ENCODE measurements at regions not wholly inside any gene's neighbourhood (a gene's known extent, or its start where the extent isn't known, plus 50 kb on each side); places are given as distances from the start of the nearest gene placed in this dataset.

- H3K4me3 ChIP-seq (replicated peaks; ENCODE audit: low read depth, low read length): no peak overlapping the region
- DNase-seq (ENCODE audit: extremely low read depth, low read depth): no peak
- TF ChIP-seq, protein P1, sequence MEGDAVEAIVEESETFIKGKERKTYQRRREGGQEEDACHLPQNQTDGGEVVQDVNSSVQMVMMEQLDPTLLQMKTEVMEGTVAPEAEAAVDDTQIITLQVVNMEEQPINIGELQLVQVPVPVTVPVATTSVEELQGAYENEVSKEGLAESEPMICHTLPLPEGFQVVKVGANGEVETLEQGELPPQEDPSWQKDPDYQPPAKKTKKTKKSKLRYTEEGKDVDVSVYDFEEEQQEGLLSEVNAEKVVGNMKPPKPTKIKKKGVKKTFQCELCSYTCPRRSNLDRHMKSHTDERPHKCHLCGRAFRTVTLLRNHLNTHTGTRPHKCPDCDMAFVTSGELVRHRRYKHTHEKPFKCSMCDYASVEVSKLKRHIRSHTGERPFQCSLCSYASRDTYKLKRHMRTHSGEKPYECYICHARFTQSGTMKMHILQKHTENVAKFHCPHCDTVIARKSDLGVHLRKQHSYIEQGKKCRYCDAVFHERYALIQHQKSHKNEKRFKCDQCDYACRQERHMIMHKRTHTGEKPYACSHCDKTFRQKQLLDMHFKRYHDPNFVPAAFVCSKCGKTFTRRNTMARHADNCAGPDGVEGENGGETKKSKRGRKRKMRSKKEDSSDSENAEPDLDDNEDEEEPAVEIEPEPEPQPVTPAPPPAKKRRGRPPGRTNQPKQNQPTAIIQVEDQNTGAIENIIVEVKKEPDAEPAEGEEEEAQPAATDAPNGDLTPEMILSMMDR (IDR thresholded peaks at IDR 0.05; ENCODE audit: low read depth, low read length, missing control alignments): no peak
These were observed 901.7 kb downstream of the KCNMA1 start for GRCh38 chr10:76735866-76736265.

- TF ChIP-seq, protein P1 (IDR thresholded peaks at IDR 0.05; ENCODE audit: low read depth, low read length, missing control alignments): no peak
- H3K4me3 ChIP-seq (replicated peaks; ENCODE audit: low read depth, low read length): no peak overlapping the region
- no peak for DNase-seq (ENCODE audit: extremely low read depth, low read depth)
These were observed 904.1 kb downstream of the KCNMA1 start for GRCh38 chr10:76733441-76733936.

- H3K4me3 ChIP-seq (replicated peaks; ENCODE audit: low read depth, low read length): no peak overlapping the region
- TF ChIP-seq, protein P1 (IDR thresholded peaks at IDR 0.05; ENCODE audit: low read depth, low read length, missing control alignments): no peak
- no peak for DNase-seq (ENCODE audit: extremely low read depth, low read depth)
These were observed 905.3 kb downstream of the KCNMA1 start for GRCh38 chr10:76732306-76732705.

DNA sequence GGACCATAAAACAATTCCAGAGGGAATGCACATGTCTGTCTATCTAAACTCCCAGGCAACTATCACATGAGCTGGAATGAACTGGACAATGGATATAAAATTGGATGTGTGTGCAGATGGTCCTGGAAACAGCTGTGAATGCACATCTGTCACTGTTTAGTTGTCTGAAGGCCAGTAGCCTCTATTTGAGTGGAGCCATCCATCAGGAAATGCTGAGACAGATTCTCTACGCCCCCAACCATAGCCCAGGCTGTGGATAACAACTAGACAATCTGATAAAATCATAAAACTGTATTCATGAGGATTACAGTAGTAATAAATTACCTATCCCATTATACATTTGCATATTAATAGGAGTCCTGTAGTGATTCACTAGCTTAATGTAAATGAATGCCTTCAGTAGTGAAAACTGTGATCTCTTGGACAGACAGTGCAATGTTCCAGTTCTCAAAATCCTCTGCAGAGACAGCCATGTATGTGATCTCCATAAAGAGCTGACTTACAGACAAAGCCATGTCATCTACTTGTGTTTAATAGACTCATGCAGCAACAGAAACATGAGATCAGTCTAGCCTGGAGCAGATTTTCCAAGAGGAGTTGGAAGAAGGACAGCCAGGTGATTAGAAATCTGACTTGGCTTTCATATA is 907.6 kb downstream of the KCNMA1 start:
- H3K4me3 ChIP-seq (replicated peaks; ENCODE audit: low read depth, low read length): no peak overlapping the region
- no peak for DNase-seq (ENCODE audit: extremely low read depth, low read depth)
- TF ChIP-seq, protein P1 (IDR thresholded peaks at IDR 0.05; ENCODE audit: low read depth, low read length, missing control alignments): no peak

DNA sequence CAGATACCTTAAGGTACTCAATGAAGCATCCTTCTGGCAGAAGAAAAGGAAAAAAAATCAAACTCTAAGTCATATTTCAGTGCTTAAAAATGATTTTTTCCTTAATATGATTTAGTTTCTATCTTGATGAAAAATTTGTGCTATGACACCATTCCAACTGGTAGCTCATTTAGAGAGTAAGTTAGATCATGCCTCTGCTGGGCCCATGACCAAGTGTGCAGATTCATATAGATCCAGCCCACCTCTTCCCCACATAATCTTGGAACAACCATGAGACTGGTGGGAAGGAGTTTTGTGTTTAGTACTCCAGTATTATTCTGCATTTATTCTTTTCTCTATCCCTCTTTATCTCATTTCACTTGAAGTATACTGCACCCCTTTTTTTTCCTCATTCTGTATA is 908.3 kb downstream of the KCNMA1 start:
- H3K4me3 ChIP-seq (replicated peaks; ENCODE audit: low read depth, low read length): no peak overlapping the region
- TF ChIP-seq, protein P1 (IDR thresholded peaks at IDR 0.05; ENCODE audit: low read depth, low read length, missing control alignments): no peak
- DNase-seq (ENCODE audit: extremely low read depth, low read depth): no peak

DNA sequence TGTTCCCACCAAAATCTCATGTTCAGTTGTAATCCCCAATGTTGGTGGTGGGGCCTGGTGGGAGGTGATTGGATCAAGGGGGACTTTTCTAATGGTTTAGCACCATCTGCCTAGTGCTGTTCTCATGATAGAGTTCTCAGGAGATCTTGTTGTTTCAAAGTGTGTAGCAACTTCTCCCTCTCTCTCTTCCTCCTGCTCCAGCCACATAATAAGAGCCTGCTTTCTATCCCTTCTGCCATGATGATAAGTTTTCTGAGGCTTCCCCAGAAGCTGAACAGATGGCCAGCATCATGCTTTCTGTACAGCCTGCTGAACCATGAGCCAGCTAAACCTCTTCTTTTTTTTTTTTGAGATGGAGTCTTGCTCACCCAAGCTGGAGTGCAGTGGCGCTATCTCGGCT is 910.6 kb downstream of the KCNMA1 start:
- H3K4me3 ChIP-seq (replicated peaks; ENCODE audit: low read depth, low read length): no peak overlapping the region
- DNase-seq (ENCODE audit: extremely low read depth, low read depth): no peak
- TF ChIP-seq, protein P1 (IDR thresholded peaks at IDR 0.05; ENCODE audit: low read depth, low read length, missing control alignments): no peak

DNA sequence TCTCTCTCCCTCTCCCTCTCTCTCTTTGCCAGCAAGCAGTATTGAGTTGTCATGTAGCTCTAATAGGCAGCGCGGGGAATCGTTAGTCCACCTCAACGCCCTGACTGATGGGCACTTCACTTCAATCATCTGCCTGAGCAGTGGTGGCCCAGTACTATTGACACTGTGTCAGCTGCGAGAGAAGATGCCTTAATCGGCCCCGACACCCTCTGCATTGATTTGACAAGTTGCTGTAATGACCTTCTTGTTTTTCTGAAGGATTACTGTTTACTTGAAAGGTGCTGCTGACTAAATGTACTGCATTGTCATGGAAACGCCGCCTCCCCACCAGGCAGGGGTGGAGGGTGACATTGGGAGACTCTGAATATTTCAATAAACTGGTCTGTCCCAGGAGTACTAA is 913.8 kb downstream of the KCNMA1 start:
- H3K4me3 ChIP-seq (replicated peaks; ENCODE audit: low read depth, low read length): no peak overlapping the region
- TF ChIP-seq, protein P1 (IDR thresholded peaks at IDR 0.05; ENCODE audit: low read depth, low read length, missing control alignments): no peak
- DNase-seq (ENCODE audit: extremely low read depth, low read depth): no peak

Data from HFF-Myc (cell line).